Neural cell (in vitro differentiated cells): ENCODE measurements at regions not wholly inside any gene's neighbourhood (a gene's known extent, or its start where the extent isn't known, plus 50 kb on each side); places are given as distances from the start of the nearest gene placed in this dataset.

Experiments
- CTCF ChIP-seq: fragments of 450-650 bp; IDR thresholded peaks from 2 replicates; pipeline ENCODE4 v1.5.1; 2014; ENCODE audit warnings: antibody characterized with exemption, mild to moderate bottlenecking, moderate library complexity; ENCODE audit not compliant: poor library complexity, severe bottlenecking
- TAF1 ChIP-seq: IDR thresholded peaks from 2 replicates; pipeline ENCODE4 v1.6.1; 2012; ENCODE audit warnings: low read depth

- TF ChIP-seq CTCF (no peak), TAF1 (no peak)
Measured at GRCh38 chr4:127240764-127241105, 392.0 kb upstream of the INTU start.
